Natural killer cell treated with Interleukin-12 subunit alpha and Interleukin-12 subunit beta and Interleukin-15 and Interleukin-18, amount 100 ng/mL, for 72 hours (primary cell): ENCODE measurements at regions not wholly inside any gene's neighbourhood (a gene's known extent, or its start where the extent isn't known, plus 50 kb on each side); places are given as distances from the start of the nearest gene placed in this dataset.
"Not testable (repeated sequence)": the region's sequence is repeated elsewhere in the genome, so short reads cannot be mapped to it uniquely, and the experiment has no call there.

ENCODE experiments used
- ATAC-seq, 2 donors: fragments of 150-1000 bp; cut with Tn5 transposase in 1 of 2; sonication (Bioruptor Pico), chemical (Tn5 transposase) in 1 of 2; 2 replicates each; pipeline ENCODE4 v1.10.0; 2021
- DNase-seq: peaks from one replicate; pipeline ENCODE4 v3.0.0; 2022; ENCODE audit warnings: low spot score
- H3K27ac Mint-ChIP-seq, 2 donors: 1 replicate in 1 of 2; 2 replicates in 1 of 2; pipeline ENCODE4 v1.8.0; 2022; ENCODE audit warnings: mixed read lengths in 2 of 2, mild to moderate bottlenecking in 1 of 2, moderate library complexity in 1 of 2
- H3K27me3 Mint-ChIP-seq, 2 donors: 1 replicate in 1 of 2; 2 replicates in 1 of 2; pipeline ENCODE4 v1.8.0; 2022; ENCODE audit warnings: mixed read lengths in 2 of 2
- H3K36me3 Mint-ChIP-seq: one replicate; pipeline ENCODE4 v1.8.0; 2022; ENCODE audit warnings: mixed read lengths
- H3K4me1 Mint-ChIP-seq, 2 donors: 1 replicate in 1 of 2; 2 replicates in 1 of 2; pipeline ENCODE4 v1.8.0; 2022; ENCODE audit warnings: low read depth in 2 of 2, mixed read lengths in 2 of 2, mild to moderate bottlenecking in 1 of 2
- H3K4me3 Mint-ChIP-seq: one replicate; pipeline ENCODE4 v1.8.0; 2022; ENCODE audit warnings: mixed read lengths
- H3K9me3 Mint-ChIP-seq: 2 replicates; pipeline ENCODE4 v1.8.0; 2022; ENCODE audit warnings: mixed read lengths

- Mint-ChIP-seq H3K4me3 (peak overlapping the region; percentile 7), H3K36me3 (no peaks in the 10 kb centered on the region), H3K27ac (no peak overlapping the region), H3K4me1 (peaks cover 0 to 3% of the 10 kb centered on the region in 2 donors), H3K9me3 (no peaks in the 10 kb centered on the region), H3K27me3 (peaks cover 7% of the 10 kb centered on the region in 2 donors)
- no peak for DNase-seq
- ATAC-seq: no peak
These were observed 122.8 kb downstream of the RBMX2 start for GRCh38 chrX:130524476-130525194.

GRCh38 chrX:130529531-130529930, 127.7 kb downstream of the RBMX2 start:
- no peak for DNase-seq
- H3K4me1 Mint-ChIP-seq: peaks cover 0 to 2% of the 10 kb centered on the region in 2 donors
- no peaks in the 10 kb centered on the region for H3K9me3 Mint-ChIP-seq
- peak in 1 of 2 donors; percentile 30 for ATAC-seq
- no peak overlapping the region for H3K27ac Mint-ChIP-seq
- peaks cover 4 to 12% of the 10 kb centered on the region in 2 donors for H3K27me3 Mint-ChIP-seq
- no peaks in the 10 kb centered on the region for H3K36me3 Mint-ChIP-seq
- no peak overlapping the region for H3K4me3 Mint-ChIP-seq

GRCh38 chrX:130531066-130531465, 129.3 kb downstream of the RBMX2 start:
- H3K27me3 Mint-ChIP-seq: peaks cover 0 to 10% of the 10 kb centered on the region in 2 donors
- no peaks in the 10 kb centered on the region for H3K4me1 Mint-ChIP-seq
- no peak overlapping the region for H3K4me3 Mint-ChIP-seq
- no peaks in the 10 kb centered on the region for H3K36me3 Mint-ChIP-seq
- H3K9me3 Mint-ChIP-seq: no peaks in the 10 kb centered on the region
- no peak for DNase-seq
- peak in 1 of 2 donors; percentile 29 for ATAC-seq
- no peak overlapping the region for H3K27ac Mint-ChIP-seq

GRCh38 chrX:130539721-130540321, 138.0 kb downstream of the RBMX2 start:
- no peaks in the 10 kb centered on the region for H3K9me3 Mint-ChIP-seq
- no peak overlapping the region for H3K4me3 Mint-ChIP-seq
- peaks cover 8 to 17% of the 10 kb centered on the region in 2 donors for H3K27me3 Mint-ChIP-seq

GRCh38 chrX:130543603-130544325, 142.0 kb downstream of the RBMX2 start:
- H3K4me3 Mint-ChIP-seq: no peak overlapping the region
- H3K27me3 Mint-ChIP-seq: peaks cover 8 to 15% of the 10 kb centered on the region in 2 donors
- H3K36me3 Mint-ChIP-seq: no peaks in the 10 kb centered on the region
- no peak overlapping the region for H3K27ac Mint-ChIP-seq
- no peaks in the 10 kb centered on the region for H3K9me3 Mint-ChIP-seq
- ATAC-seq: no peak
- DNase-seq: no peak
- no peaks in the 10 kb centered on the region for H3K4me1 Mint-ChIP-seq

More at GRCh38 chrX:130539721-130540321, 138.0 kb downstream of the RBMX2 start:
- Mint-ChIP-seq H3K36me3 (no peaks in the 10 kb centered on the region), H3K4me1 (no peaks in the 10 kb centered on the region), H3K27ac (no peak overlapping the region)
- ATAC-seq (no peak), DNase-seq (no peak)

- ATAC-seq: no peak
- H3K36me3 Mint-ChIP-seq: no peaks in the 10 kb centered on the region
- no peaks in the 10 kb centered on the region for H3K9me3 Mint-ChIP-seq
These were observed 144.0 kb downstream of the RBMX2 start for GRCh38 chrX:130545796-130546195.

GRCh38 chrX:130549382-130549781, 147.6 kb downstream of the RBMX2 start:
- H3K4me3 Mint-ChIP-seq, H3K36me3 Mint-ChIP-seq, H3K9me3 Mint-ChIP-seq, H3K4me1 Mint-ChIP-seq, DNase-seq, ATAC-seq, H3K27ac Mint-ChIP-seq: not testable (repeated sequence)
- H3K27me3 Mint-ChIP-seq: peaks cover 31 to 35% of the 10 kb centered on the region in 2 donors

More at GRCh38 chrX:130545796-130546195, 144.0 kb downstream of the RBMX2 start:
- no peaks in the 10 kb centered on the region for H3K4me1 Mint-ChIP-seq
- H3K27ac Mint-ChIP-seq: no peak overlapping the region
- H3K4me3 Mint-ChIP-seq: no peak overlapping the region
- peaks cover 17 to 19% of the 10 kb centered on the region in 2 donors for H3K27me3 Mint-ChIP-seq
- DNase-seq: no peak

- H3K36me3 Mint-ChIP-seq: no peaks in the 10 kb centered on the region
- DNase-seq (no peak), ATAC-seq (no peak)
- no peaks in the 10 kb centered on the region for H3K4me1 Mint-ChIP-seq
- H3K27me3 Mint-ChIP-seq: peaks cover 31 to 34% of the 10 kb centered on the region in 2 donors
- no peak overlapping the region for H3K27ac Mint-ChIP-seq
- H3K9me3 Mint-ChIP-seq: no peaks in the 10 kb centered on the region
- H3K4me3 Mint-ChIP-seq: no peak overlapping the region
These were observed 148.6 kb downstream of the RBMX2 start for GRCh38 chrX:130550351-130550750.

- Mint-ChIP-seq H3K9me3 (no peaks in the 10 kb centered on the region), H3K36me3 (no peaks in the 10 kb centered on the region), H3K4me1 (no peaks in the 10 kb centered on the region), H3K4me3 (no peak overlapping the region), H3K27me3 (peaks cover 31 to 39% of the 10 kb centered on the region in 2 donors), H3K27ac (no peak overlapping the region)
- DNase-seq (no peak), ATAC-seq (no peak)
These were observed 150.8 kb downstream of the RBMX2 start for GRCh38 chrX:130552444-130553073.

- Mint-ChIP-seq H3K36me3 (no peaks in the 10 kb centered on the region), H3K4me3 (no peak overlapping the region), H3K27ac (no peak overlapping the region), H3K27me3 (peaks cover 19 to 26% of the 10 kb centered on the region in 2 donors), H3K4me1 (no peaks in the 10 kb centered on the region), H3K9me3 (no peaks in the 10 kb centered on the region)
- ATAC-seq (no peak), DNase-seq (no peak)
These were observed 153.6 kb downstream of the RBMX2 start for GRCh38 chrX:130555341-130555740.

- no peak overlapping the region for H3K27ac Mint-ChIP-seq
- H3K4me3 Mint-ChIP-seq: no peak overlapping the region
- no peaks in the 10 kb centered on the region for H3K9me3 Mint-ChIP-seq
- peaks cover 14 to 25% of the 10 kb centered on the region in 2 donors for H3K27me3 Mint-ChIP-seq
- H3K36me3 Mint-ChIP-seq: no peaks in the 10 kb centered on the region
- ATAC-seq (no peak), DNase-seq (no peak)
- H3K4me1 Mint-ChIP-seq: no peaks in the 10 kb centered on the region
These were observed 154.0 kb downstream of the RBMX2 start for GRCh38 chrX:130555757-130556156.

- no peak for DNase-seq
- Mint-ChIP-seq H3K27ac (no peak overlapping the region), H3K27me3 (peaks cover 11 to 20% of the 10 kb centered on the region in 2 donors), H3K9me3 (no peaks in the 10 kb centered on the region), H3K36me3 (no peaks in the 10 kb centered on the region), H3K4me1 (no peaks in the 10 kb centered on the region), H3K4me3 (no peak overlapping the region)
- ATAC-seq: no peak
These were observed 155.2 kb downstream of the RBMX2 start for GRCh38 chrX:130556951-130557350.

GRCh38 chrX:130560544-130560943, 158.8 kb downstream of the RBMX2 start:
- H3K9me3 Mint-ChIP-seq: no peaks in the 10 kb centered on the region
- H3K27me3 Mint-ChIP-seq: peaks cover 25 to 27% of the 10 kb centered on the region in 2 donors
- H3K4me3 Mint-ChIP-seq: no peak overlapping the region
- H3K4me1 Mint-ChIP-seq: no peaks in the 10 kb centered on the region
- DNase-seq: no peak
- ATAC-seq: no peak
- H3K36me3 Mint-ChIP-seq: no peaks in the 10 kb centered on the region
- no peak overlapping the region for H3K27ac Mint-ChIP-seq
